ENCODE measurements at regions not wholly inside any gene's neighbourhood (a gene's known extent, or its start where the extent isn't known, plus 50 kb on each side); places are given as distances from the start of the nearest gene placed in this dataset.
"Not testable (repeated sequence)": the region's sequence is repeated elsewhere in the genome, so short reads cannot be mapped to it uniquely, and the experiment has no call there.

DNA sequence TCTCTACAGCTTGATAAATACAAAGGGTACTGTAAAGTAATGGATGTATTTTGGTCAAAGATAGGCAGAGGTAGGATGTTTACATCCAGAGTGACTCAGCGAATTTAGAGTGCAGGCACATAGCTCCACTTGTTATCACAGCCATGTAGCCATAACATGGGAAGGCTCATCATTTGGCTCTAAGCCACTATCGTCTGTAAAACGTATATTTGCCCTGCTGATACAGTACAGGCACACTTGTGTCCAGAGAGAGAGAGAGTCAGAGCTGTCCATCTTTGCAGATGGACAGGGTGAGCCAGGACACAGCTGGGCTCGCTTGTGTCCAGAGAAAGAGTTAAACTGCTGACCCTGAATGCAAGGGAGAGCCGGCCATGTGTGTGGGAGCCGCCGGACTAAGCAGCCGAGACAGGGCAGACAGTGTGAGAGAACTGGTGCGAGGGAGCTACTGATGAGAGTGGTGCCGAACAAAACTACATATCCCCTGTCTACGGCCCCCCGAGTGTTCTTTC lies 619.0 kb downstream of the DOK5 start:
- no peak overlapping the region for H3K4me3 ChIP-seq (ENCODE audit: low read depth, low read length)
- TF ChIP-seq, protein P1, sequence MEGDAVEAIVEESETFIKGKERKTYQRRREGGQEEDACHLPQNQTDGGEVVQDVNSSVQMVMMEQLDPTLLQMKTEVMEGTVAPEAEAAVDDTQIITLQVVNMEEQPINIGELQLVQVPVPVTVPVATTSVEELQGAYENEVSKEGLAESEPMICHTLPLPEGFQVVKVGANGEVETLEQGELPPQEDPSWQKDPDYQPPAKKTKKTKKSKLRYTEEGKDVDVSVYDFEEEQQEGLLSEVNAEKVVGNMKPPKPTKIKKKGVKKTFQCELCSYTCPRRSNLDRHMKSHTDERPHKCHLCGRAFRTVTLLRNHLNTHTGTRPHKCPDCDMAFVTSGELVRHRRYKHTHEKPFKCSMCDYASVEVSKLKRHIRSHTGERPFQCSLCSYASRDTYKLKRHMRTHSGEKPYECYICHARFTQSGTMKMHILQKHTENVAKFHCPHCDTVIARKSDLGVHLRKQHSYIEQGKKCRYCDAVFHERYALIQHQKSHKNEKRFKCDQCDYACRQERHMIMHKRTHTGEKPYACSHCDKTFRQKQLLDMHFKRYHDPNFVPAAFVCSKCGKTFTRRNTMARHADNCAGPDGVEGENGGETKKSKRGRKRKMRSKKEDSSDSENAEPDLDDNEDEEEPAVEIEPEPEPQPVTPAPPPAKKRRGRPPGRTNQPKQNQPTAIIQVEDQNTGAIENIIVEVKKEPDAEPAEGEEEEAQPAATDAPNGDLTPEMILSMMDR (IDR thresholded peaks at IDR 0.05; ENCODE audit: borderline replicate concordance, insufficient read depth, low read depth, low read length) = no peak

DNA sequence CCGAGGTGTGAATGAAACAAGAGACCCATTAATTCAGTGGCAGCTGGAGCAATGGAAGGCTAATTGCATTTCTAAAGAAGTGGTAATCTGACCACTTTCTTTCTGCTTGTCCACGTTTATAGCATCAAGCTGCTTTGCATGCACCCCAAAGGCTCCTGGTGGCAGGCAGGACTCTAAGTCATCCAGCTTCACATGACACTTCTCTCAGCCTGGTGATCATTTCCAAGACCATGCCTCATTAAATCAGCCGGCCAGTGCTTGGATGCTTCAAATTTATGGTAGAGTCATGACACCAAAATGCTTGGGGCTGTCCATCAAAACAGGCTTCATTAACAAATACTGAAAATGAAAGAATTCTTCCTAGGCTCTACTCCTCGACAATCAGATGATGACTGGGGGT lies 614.9 kb downstream of the DOK5 start:
- TF ChIP-seq, protein P1 (IDR thresholded peaks at IDR 0.05; ENCODE audit: borderline replicate concordance, insufficient read depth, low read depth, low read length) = no peak
- no peak overlapping the region for H3K4me3 ChIP-seq (ENCODE audit: low read depth, low read length)

GRCh38 chr20:55086421-55086820 lies 611.0 kb downstream of the DOK5 start:
- TF ChIP-seq, protein P1 (IDR thresholded peaks at IDR 0.05; ENCODE audit: borderline replicate concordance, insufficient read depth, low read depth, low read length) = no peak
- H3K4me3 ChIP-seq (ENCODE audit: low read depth, low read length) = no peak overlapping the region

DNA sequence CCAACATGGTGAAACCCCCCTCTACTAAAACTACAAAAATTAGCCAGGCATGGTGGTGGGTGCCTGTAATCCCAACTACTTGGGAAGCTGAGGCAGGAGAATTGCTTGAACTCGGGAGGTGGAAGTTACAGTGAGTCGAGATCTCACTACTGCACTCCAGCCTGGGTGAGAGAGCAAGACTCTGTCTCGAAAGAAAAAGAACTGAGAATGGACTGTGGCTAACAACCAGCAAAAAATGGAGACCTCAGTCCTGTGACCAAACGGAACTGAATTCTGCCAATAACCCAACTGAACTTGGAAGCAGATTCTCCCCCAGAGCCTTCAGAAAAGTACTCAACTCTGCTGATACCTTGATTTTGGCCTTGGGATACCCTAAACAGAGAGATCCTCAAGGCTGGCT lies 604.5 kb downstream of the DOK5 start:
- TF ChIP-seq, protein P1 (IDR thresholded peaks at IDR 0.05; ENCODE audit: borderline replicate concordance, insufficient read depth, low read depth, low read length) = no peak
- no peak overlapping the region for H3K4me3 ChIP-seq (ENCODE audit: low read depth, low read length)

GRCh38 chr20:55074266-55074840 lies 599.0 kb downstream of the DOK5 start:
- H3K4me3 ChIP-seq (ENCODE audit: low read depth, low read length) = not testable (repeated sequence)

DNA sequence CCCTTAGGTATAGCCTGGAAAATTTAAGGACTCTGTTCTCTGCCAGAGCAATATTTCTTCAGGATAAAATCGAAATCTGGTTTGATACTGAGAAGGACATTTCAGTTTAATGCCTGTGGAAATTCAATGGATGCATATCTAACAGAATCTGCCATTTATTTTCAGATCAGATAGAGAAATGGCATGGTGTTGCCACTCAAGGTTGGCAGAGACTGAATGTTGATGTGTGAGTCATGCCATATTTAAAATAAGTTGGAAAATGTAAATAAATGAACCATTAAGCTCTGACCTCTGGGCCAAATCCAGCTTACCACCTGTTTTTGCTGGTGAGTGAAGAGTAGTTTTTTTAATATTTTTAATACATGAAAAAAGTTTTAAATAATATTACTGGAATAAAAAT lies 594.6 kb downstream of the DOK5 start:
- no peak overlapping the region for H3K4me3 ChIP-seq (ENCODE audit: low read depth, low read length)
- TF ChIP-seq, protein P1 (IDR thresholded peaks at IDR 0.05; ENCODE audit: borderline replicate concordance, insufficient read depth, low read depth, low read length) = no peak

GRCh38 chr20:55067158-55067825 lies 591.9 kb downstream of the DOK5 start:
- TF ChIP-seq, protein P1 (IDR thresholded peaks at IDR 0.05; ENCODE audit: borderline replicate concordance, insufficient read depth, low read depth, low read length) = no peak
- H3K4me3 ChIP-seq (ENCODE audit: low read depth, low read length) = no peak overlapping the region
